Activated CD8-positive, alpha-beta T cell treated with anti-CD3 and anti-CD28 coated beads, Interleukin-2, amount 10 ng/mL, durations not matched to agents 7 days and 5 days (primary cell): ENCODE measurements at regions not wholly inside any gene's neighbourhood (a gene's known extent, or its start where the extent isn't known, plus 50 kb on each side); places are given as distances from the start of the nearest gene placed in this dataset.

ENCODE experiments used
- ATAC-seq: fragments of 150-1000 bp; cut with Tn5 transposase; one replicate; pipeline ENCODE4 v1.10.0; 2021; ENCODE audit warnings: moderate library complexity
- CTCF ChIA-PET: fragments of 350-600 bp; sonication (Branson Sonifier 250); formaldehyde crosslinking; loops from one replicate; lab custom pipeline; 2021; ENCODE audit warnings: antibody characterized with exemption; lab: Charles Lee
- POLR2A ChIA-PET: fragments of 350-600 bp; sonication (Branson Sonifier 250); formaldehyde crosslinking; loops from one replicate; lab custom pipeline; 2021; ENCODE audit warnings: antibody characterized with exemption; lab: Charles Lee
- DNase-seq: peaks from one replicate; pipeline ENCODE4 v3.0.0-alpha.2; 2020
- H3K27ac Mint-ChIP-seq: one replicate; pipeline ENCODE4 v1.8.0; 2021; ENCODE audit warnings: mild to moderate bottlenecking, mixed read lengths
- H3K27me3 Mint-ChIP-seq: one replicate; pipeline ENCODE4 v1.8.0; 2021; ENCODE audit warnings: low read depth, mixed read lengths
- H3K36me3 Mint-ChIP-seq: one replicate; pipeline ENCODE4 v1.8.0; 2021; ENCODE audit warnings: low read depth, mixed read lengths
- H3K4me1 Mint-ChIP-seq: one replicate; pipeline ENCODE4 v1.8.0; 2021; ENCODE audit warnings: low read depth, mixed read lengths
- H3K4me3 Mint-ChIP-seq: one replicate; pipeline ENCODE4 v1.8.0; 2021; ENCODE audit warnings: mild to moderate bottlenecking, mixed read lengths
- H3K9me3 Mint-ChIP-seq: one replicate; pipeline ENCODE4 v1.8.0; 2022; ENCODE audit warnings: mixed read lengths; ENCODE audit not compliant: insufficient read depth

- H3K9me3 Mint-ChIP-seq, result no peaks in the 10 kb centered on the region
- CTCF ChIA-PET, result interaction anchor here (0.8 to 1.8 kb wide), 2 partner anchors 22 to 46 kb away, joined by 3 to 7 read pairs; no protein-coding TSS in a partner anchor
- no peak overlapping the region for H3K4me3 Mint-ChIP-seq
- POLR2A ChIA-PET, result no interaction called here
- ATAC-seq (no peak), DNase-seq (no peak)
- no peaks in the 10 kb centered on the region for H3K36me3 Mint-ChIP-seq
- H3K4me1 Mint-ChIP-seq, result peaks cover 2% of the 10 kb centered on the region
- no peak overlapping the region for H3K27ac Mint-ChIP-seq
- H3K27me3 Mint-ChIP-seq, result peaks cover 10% of the 10 kb centered on the region
Observed at GRCh38 chr16:86118467-86119307, 219.7 kb downstream of the IRF8 start.

DNA sequence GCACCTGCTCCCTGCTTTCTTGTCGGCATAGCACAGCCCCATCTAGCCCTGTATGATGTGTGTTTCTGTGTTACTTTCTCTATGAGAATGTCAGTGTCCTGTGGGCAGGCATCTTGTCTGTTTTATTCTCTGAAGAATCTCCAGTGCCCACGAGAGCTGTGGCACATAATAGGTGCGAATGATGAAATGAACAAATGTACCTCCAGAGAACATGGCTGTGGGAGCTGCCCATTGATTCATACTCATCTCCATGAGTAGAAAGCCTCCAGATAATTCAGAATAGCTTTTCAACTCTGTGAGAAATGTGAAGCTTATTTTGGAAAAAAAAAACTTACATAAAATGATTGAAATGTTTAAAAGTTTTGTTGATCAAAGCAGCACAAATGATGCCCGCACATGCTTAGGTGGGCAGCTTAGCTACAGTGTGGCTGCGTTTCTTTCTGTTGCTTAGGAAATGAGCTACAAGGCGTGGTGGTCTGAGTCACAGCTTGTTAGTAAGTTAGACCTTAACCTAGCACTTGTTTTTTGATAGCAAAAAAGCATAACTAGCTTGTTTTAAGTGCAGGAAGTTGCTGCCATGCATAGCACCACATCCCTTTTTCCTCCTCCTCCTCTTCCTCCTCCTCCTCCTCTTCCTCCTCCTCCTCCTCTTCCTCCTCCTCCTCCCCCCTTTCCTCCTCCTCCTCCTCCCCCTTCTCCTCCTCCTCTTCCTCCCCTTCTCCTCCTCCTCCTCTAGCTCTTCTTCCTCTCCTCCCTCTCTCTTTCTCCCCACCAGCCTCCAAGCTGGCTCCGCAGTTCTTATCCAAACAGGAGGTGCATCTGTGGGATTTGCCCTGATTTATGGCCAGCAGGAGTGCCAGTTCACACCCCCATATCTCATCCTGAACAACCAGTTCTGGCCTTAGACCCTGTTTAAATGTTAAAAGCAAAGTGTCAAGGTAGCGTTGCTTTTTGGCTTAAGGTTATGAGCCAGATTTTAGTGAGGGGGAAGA is 221.5 kb downstream of the IRF8 start:
- Mint-ChIP-seq H3K36me3 (no peaks in the 10 kb centered on the region), H3K27ac (no peak overlapping the region), H3K27me3 (peaks cover 17% of the 10 kb centered on the region), H3K4me1 (peaks cover 2% of the 10 kb centered on the region), H3K9me3 (no peaks in the 10 kb centered on the region), H3K4me3 (no peak overlapping the region)
- POLR2A ChIA-PET, result no interaction called here
- DNase-seq (no peak), ATAC-seq (no peak)
- CTCF ChIA-PET, result interaction anchor here (1.2 to 1.8 kb wide), 3 partner anchors 47 to 301 kb away, joined by 3 to 7 read pairs (median 3); no protein-coding TSS in a partner anchor

DNA sequence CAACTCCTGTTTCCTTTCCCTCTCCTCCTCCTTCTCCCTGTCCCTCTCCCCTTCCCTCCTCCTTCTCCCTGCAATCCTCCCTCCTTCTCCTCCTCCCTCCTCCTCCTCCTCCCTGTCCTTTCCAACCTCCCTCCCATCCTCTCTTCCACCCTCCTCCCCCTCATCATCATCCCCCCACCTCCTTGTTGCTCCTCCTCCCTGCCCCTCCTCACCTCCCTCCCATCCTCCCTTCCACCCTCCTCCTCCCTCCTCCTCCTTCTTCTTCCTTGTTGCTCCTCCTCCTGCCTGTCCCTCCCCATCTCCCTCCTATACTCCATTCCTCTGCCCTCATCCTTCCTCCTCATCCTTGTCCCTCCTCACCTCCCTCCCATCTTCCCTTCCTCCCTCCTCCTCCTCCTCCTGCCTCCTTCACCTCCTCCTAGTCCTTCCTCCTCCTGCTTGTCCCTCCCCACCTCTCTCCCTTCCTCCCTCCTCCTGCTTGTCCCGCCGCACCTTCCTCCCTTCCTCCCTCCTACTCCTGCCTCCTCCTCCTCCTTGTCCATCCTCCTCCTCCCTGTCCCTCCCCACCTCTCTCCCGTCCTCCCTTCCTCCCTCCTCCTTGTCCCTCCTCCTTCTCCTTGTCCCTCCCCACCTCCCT is 222.5 kb downstream of the IRF8 start:
- CTCF ChIA-PET, result no interaction called here
- ATAC-seq, result no peak

DNA sequence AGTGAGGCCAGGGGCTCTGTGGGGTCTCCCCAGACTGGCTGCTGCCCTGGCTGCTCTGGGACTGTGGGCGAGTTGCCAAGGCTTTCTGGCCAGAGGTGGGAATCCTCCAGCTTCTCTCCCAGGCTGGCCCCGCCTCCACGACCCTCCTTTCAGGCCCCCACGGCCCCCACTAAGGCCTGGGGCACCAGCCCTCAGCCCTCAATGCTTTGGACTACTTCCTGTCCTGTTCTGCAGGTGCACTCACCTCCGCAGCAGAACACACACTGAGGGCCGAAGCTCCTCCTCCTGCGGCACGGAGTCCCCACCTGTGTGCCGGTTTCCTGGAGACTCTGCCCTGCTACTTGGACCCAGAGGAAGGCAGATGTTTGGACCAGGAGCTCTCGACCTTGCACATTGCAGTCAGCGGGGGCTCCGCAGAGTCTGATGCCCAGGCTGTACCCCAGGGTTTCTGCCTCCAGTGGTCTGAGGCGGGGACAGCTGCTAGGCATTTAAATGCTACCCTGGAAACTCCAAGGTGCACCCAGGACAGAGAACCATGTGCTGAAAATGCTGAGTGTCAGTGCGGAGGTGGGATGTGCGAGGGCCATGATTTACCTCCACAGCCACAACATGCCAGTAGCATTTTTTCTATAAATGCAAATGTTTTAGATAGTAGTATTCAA is 223.8 kb downstream of the IRF8 start:
- Mint-ChIP-seq H3K27me3 (peaks cover 19% of the 10 kb centered on the region), H3K36me3 (no peaks in the 10 kb centered on the region), H3K4me3 (no peak overlapping the region), H3K27ac (no peak overlapping the region), H3K9me3 (no peaks in the 10 kb centered on the region), H3K4me1 (peaks cover 2% of the 10 kb centered on the region)
- ATAC-seq (no peak), DNase-seq (no peak)
- ChIA-PET CTCF (no interaction called here), POLR2A (interaction anchor here (0.6 kb wide), 1 partner anchor 578 kb away, joined by 5 read pairs; no protein-coding TSS in a partner anchor)

More for the DNA sequence above, 222.5 kb downstream of the IRF8 start:
- no peaks in the 10 kb centered on the region for H3K9me3 Mint-ChIP-seq
- H3K27ac Mint-ChIP-seq, result no peak overlapping the region
- H3K27me3 Mint-ChIP-seq, result peaks cover 19% of the 10 kb centered on the region
- no peaks in the 10 kb centered on the region for H3K36me3 Mint-ChIP-seq
- DNase-seq, result no peak
- H3K4me3 Mint-ChIP-seq, result no peak overlapping the region
- H3K4me1 Mint-ChIP-seq, result peaks cover 2% of the 10 kb centered on the region
- POLR2A ChIA-PET, result no interaction called here

- Mint-ChIP-seq H3K9me3 (no peaks in the 10 kb centered on the region), H3K36me3 (no peaks in the 10 kb centered on the region), H3K4me3 (no peak overlapping the region), H3K27me3 (peaks cover 19% of the 10 kb centered on the region), H3K27ac (no peak overlapping the region), H3K4me1 (peaks cover 2% of the 10 kb centered on the region)
- no peak for ATAC-seq
- no peak for DNase-seq
- ChIA-PET POLR2A (no interaction called here), CTCF (no interaction called here)
Observed at GRCh38 chr16:86124321-86124720, 225.4 kb downstream of the IRF8 start.

DNA sequence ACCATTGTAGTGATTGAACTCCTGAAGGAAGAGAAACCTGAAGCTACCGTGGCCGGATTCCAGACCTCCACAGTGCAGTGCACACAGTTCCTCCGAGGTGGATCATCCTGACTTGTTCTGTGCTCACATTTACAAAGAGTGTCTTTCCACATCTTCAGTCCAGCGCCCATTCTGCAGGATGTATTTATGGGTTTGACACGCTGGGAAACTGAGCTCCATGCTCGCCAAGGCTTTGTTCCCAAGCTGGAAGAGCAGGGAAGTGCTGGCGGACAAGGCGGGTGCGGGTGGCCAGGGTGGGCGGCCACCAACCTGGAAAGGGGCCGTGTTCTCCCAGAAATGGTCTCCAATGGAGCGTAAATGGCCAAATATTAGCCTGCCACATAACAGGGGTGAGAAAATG is 227.9 kb downstream of the IRF8 start:
- ChIA-PET POLR2A (no interaction called here), CTCF (no interaction called here)
- DNase-seq (no peak), ATAC-seq (no peak)
- peaks cover 15% of the 10 kb centered on the region for H3K27me3 Mint-ChIP-seq
- no peak overlapping the region for H3K27ac Mint-ChIP-seq
- no peak overlapping the region for H3K4me3 Mint-ChIP-seq
- H3K4me1 Mint-ChIP-seq, result no peaks in the 10 kb centered on the region
- no peaks in the 10 kb centered on the region for H3K9me3 Mint-ChIP-seq
- H3K36me3 Mint-ChIP-seq, result no peaks in the 10 kb centered on the region

- Mint-ChIP-seq H3K9me3 (no peaks in the 10 kb centered on the region), H3K27ac (no peak overlapping the region), H3K27me3 (peaks cover 14% of the 10 kb centered on the region), H3K4me3 (no peak overlapping the region), H3K36me3 (no peaks in the 10 kb centered on the region), H3K4me1 (no peaks in the 10 kb centered on the region)
- ATAC-seq (no peak), DNase-seq (no peak)
- ChIA-PET CTCF (no interaction called here), POLR2A (no interaction called here)
Observed at GRCh38 chr16:86127366-86127765, 228.4 kb downstream of the IRF8 start.

DNA sequence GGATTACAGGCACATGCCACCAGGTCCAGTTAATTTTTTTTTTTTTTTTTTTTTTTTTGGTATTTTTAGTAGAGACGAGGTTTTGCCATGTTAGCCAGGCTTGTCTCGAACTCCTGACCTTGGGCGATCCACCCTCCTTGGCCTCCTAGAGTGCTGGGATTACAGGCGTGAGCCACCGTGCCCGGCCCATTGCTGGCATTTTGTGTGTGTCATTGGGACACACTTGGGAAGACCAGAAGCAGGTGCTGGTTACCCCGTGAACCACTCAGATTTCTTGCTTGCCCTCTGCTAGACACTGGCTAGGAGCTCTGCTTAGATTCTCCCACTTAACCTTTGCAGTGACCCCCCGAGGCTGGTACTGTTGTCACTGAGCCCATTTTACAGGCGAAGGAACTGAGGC is 229.3 kb downstream of the IRF8 start:
- ChIA-PET POLR2A (interaction anchor here (0.7 kb wide), 1 partner anchor 940 kb away, joined by 3 read pairs; no protein-coding TSS in a partner anchor), CTCF (no interaction called here)
- H3K27me3 Mint-ChIP-seq, result peaks cover 14% of the 10 kb centered on the region
- H3K4me1 Mint-ChIP-seq, result no peaks in the 10 kb centered on the region
- no peak overlapping the region for H3K27ac Mint-ChIP-seq
- H3K9me3 Mint-ChIP-seq, result no peaks in the 10 kb centered on the region
- no peak for ATAC-seq
- DNase-seq, result no peak
- no peaks in the 10 kb centered on the region for H3K36me3 Mint-ChIP-seq
- no peak overlapping the region for H3K4me3 Mint-ChIP-seq

- Mint-ChIP-seq H3K4me3 (no peak overlapping the region), H3K4me1 (no peaks in the 10 kb centered on the region), H3K27ac (no peak overlapping the region), H3K27me3 (peaks cover 11% of the 10 kb centered on the region), H3K9me3 (no peaks in the 10 kb centered on the region), H3K36me3 (no peaks in the 10 kb centered on the region)
- ChIA-PET POLR2A (no interaction called here), CTCF (no interaction called here)
- no peak for ATAC-seq
- DNase-seq, result no peak
Observed at GRCh38 chr16:86129541-86129940, 230.6 kb downstream of the IRF8 start.

- ATAC-seq (no peak), DNase-seq (no peak)
- Mint-ChIP-seq H3K27ac (no peak overlapping the region), H3K9me3 (no peaks in the 10 kb centered on the region), H3K27me3 (peaks cover 5% of the 10 kb centered on the region), H3K36me3 (no peaks in the 10 kb centered on the region), H3K4me1 (no peaks in the 10 kb centered on the region), H3K4me3 (no peak overlapping the region)
- ChIA-PET CTCF (no interaction called here), POLR2A (no interaction called here)
Observed at GRCh38 chr16:86133377-86133776, 234.4 kb downstream of the IRF8 start.

- no peak for ATAC-seq
- POLR2A ChIA-PET, result no interaction called here
- H3K4me3 Mint-ChIP-seq, result no peak overlapping the region
Observed at GRCh38 chr16:86133847-86134375, 234.9 kb downstream of the IRF8 start.

More at GRCh38 chr16:86133847-86134375, 234.9 kb downstream of the IRF8 start:
- H3K4me1 Mint-ChIP-seq, result no peaks in the 10 kb centered on the region
- H3K27ac Mint-ChIP-seq, result no peak overlapping the region
- CTCF ChIA-PET, result no interaction called here
- peaks cover 5% of the 10 kb centered on the region for H3K27me3 Mint-ChIP-seq
- no peaks in the 10 kb centered on the region for H3K9me3 Mint-ChIP-seq
- DNase-seq, result no peak
- H3K36me3 Mint-ChIP-seq, result no peaks in the 10 kb centered on the region
